NCI-H774 (cell line): ENCODE measurements at regions not wholly inside any gene's neighbourhood (a gene's known extent, or its start where the extent isn't known, plus 50 kb on each side); places are given as distances from the start of the nearest gene placed in this dataset.
"Not testable (repeated sequence)": the region's sequence is repeated elsewhere in the genome, so short reads cannot be mapped to it uniquely, and the experiment has no call there.

Experiments
- DNase-seq: peaks from one replicate; lab custom pipeline; 2025; lab: John Stamatoyannopoulos, UW

DNA sequence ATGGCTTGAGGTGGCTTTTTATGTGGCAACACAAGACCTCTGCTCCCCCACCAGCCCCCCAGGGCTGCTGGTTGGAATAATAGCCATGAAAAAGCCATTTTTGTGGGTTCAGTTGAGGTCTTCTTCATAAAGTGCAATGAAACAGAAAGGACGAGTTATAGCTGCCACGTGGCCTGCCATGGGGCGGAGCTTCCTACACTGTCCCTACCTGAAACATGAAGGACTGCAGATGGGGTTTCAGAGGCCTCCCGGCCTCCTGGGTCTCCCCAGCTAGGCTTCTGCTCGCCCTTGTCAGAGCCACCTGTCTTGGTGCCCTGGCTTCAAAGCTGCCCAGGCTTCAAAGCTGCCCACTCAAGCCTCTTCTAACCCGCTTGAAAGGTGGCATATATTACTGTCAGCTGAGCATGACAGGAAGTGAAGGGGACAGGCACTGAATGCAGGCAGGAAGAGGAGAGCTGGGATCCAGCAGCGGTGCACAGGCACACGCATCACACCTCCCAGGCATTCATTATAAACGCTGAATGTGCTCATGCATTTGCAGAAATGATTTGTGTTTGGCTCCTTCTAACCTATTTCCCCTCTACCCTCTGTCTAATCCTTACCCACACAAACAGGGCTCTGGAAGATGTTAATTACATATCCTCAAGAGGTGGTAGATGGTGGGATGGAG lies 245.9 kb upstream of the PODXL start:
- no peak for DNase-seq

DNA sequence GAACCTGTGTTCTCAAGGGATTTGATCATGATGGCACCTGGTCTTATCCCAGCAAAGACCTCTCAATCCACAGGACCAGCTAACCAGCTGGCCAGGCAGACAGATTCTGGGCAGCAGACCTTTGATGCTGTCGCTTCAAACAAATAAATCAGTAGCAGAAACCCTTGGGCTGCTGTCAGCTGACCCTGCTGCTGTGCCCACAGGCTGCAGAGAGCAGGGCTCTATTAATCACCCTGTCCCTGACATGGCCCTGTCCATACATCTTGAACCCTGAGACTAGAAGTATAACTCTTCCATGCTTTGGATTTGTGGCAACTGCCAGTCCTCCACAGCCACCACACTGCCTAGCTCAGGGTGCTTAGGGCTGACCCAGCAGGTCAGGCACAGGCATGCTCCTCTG lies 244.1 kb upstream of the PODXL start:
- DNase-seq = no peak

DNA sequence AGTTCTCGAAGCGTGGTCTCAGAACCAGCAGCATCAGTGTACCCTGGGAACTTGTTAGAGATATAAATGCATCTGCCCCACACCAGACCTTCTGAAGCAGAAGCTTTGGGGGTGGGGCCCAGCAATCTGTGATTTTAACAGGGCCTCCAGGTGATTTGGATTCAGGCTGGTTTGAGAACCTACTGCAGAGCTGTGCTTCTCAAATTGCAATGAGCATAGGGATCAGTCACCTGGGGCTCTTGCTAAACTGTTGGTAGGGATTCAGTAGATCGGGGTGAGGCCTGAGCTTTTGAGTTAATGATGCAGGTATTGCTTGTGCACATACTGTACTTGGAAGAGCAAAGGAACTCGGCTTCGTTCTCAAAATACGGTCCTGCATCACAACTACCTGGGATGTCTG lies 243.6 kb upstream of the PODXL start:
- DNase-seq = no peak

DNA sequence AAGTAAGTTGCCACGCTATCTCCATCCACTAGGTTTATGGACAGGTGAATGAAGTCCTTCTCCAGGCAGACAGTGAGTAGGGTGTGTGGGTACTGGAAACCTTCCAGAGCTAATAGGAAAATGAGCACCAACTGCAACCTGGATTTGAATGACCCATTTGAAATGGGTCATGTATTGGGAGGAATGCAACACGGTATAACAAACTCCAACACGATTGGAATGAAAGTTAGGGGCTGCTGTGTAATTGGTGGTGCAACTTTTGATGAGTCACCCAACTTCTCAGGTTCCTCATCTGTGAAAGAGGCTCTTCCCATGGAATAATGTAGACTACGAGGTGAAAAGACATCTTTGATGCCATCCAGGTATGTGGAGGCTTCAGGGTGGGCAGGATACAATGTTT lies 241.4 kb upstream of the PODXL start:
- DNase-seq = no peak

DNA sequence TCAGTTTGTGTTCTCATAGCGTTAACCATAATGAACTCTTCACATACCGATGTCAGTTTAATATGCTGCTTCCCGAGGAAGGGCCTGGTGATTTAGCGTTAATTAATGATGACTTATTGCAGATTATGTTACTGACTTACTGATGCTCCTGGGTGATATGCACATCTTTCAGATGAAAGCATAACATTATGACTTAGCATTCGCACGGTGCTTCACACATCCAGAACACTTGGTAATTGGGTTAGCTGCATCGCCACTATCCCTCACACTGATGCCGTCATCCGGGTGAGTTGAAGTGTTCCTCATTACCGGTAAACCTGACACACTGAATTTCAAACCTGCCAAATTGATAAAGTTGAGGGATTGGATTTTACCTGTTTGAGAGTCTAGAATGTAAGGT lies 239.0 kb upstream of the PODXL start:
- DNase-seq = no peak

DNA sequence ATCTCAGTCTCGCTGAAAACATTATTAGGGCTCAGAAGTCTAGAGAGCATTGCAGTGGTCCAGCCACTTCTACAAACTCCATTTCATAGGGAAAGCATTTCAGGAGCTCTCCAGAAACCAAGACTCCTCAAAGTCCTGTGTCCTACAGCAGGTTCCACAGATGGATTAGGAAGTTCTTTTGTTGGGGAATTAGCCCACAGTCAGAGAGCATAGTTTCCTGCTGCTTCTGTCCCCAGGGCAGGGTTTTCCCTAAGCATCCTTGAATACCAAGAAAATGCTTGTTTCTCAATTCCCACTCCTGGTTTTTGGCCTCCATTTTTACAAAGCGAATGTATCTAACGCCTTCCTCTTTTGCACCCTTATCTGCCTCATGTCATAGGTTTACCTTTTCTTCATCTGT lies 235.9 kb upstream of the PODXL start:
- DNase-seq = no peak

DNA sequence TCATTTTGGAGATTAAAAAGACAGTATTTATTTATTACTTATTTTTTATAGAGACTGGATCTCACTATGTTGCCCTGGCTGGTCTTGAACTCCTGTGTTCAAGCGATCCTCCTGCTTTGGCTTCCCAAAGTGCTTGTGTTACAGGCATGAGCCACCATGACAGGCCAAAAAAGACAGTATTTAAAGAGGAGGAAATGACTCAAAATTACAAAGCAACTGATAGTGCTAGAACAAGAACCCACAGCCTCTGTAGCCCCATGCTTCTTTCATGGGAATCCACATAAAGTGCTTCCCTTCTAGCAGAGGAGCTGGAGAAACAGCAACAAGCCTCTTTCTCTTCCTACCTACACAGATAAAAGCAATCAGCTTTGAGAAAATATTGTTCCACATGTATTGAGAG lies 230.7 kb upstream of the PODXL start:
- DNase-seq = no peak

DNA sequence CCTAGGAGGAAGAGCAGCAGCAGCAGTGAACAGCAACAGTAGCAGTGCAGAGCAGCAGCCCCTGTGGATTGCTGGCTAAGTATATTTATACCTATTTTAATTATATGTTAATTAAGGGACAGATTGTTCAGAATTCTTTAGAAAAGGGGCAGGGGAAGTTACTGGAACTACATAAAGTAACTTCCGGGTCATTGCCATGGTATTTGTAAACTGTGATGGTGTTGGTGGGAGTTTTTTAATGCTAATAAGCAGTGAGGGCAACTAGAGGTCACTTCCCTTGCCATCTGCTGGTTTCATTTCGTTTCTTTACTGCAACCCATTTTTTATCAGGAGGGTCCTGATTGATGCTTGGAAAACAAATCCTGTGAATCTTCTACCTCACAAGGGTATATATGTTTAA lies 229.8 kb upstream of the PODXL start:
- DNase-seq = no peak

DNA sequence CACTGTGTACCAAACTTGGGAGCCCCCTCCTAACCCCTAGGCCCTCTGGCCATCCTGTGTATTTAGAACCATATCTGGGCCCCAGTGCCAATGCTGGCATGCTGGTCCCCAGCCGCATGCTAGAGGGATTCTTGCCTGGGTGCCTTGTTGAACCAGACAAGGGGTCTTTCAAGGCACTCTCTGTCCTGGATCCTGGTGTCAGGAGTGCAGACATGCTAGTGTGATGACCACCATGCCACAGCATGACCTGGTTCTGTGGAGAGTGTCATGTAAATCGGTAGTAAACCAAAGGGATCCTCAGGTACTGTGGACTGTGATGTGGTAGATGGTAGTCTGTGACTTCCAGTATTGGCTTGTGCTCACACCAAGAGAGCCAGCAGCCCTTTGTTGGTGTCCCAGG lies 222.2 kb upstream of the PODXL start:
- no peak for DNase-seq

DNA sequence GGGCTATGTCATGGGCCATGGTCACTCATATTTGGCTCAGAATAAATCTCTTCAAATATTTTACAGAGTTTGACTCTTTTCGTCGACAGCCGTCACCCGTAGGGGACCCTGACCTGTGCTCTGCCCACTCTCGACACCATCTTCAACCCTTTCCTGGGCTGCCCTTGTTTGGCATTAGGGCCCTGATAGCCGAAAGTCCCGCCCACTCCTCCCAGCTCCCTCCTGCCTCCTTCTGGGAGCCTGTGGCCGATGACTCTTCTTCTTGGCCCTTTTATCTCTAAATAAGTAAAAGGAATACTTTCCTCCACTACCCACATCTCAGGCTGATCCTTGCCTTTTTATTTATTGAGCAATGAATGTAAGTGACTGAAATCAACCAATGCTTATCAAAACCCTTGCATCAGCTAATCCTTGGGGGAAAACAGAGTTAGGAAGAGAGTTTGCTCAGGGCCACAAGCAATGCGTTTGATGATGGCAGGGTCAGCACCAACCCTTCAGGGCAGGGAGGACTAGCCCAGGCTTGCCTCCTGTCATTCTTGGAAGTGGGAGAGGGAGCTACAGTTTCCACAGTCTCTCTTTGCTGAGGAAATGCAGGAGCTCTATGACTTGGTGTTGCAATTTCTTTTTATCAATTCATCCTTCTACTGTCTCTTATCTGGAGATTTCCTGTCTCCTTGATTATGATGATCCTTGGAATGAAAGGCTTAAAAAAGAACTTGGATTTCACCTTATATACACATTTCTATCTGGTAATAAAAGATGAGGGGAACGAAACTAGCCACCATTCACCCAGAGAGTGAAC lies 218.2 kb upstream of the PODXL start:
- no peak for DNase-seq

DNA sequence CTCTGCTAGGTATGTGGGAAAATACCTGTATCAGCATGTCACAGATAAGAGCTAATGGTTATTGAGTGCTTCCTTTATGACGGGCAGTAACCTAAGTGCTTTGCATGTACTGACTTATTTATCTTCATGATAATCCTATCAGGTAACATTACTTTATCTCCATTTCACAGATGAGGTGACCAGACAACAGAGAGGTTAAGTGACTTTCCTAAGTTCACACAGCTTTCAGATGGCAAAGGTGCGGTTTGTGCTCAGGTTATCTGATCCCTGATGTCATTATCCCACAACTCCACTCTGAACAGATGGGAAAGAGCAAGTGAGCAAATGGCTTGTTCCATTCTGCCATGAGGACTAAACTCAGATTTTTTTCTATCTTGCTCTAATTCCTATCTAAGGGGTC lies 217.0 kb upstream of the PODXL start:
- no peak for DNase-seq

DNA sequence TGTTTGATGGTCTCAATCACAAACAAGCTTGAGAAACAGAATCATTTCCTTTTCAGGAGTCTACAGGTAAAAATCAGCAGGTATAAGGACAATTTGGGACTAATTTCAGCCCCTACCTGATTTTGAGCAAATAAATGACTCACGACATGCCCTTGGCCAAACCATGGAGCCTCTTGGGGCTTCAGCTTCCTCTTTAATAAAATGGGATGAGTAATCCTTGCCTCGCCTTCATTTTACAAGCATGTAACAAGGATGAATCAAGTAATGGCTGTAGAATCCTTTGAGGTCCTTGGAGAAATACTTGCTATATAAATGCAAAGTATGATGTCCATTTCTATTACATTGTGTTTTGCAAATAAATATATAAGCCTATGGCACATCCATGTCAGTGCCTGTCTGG lies 212.8 kb upstream of the PODXL start:
- DNase-seq = no peak

DNA sequence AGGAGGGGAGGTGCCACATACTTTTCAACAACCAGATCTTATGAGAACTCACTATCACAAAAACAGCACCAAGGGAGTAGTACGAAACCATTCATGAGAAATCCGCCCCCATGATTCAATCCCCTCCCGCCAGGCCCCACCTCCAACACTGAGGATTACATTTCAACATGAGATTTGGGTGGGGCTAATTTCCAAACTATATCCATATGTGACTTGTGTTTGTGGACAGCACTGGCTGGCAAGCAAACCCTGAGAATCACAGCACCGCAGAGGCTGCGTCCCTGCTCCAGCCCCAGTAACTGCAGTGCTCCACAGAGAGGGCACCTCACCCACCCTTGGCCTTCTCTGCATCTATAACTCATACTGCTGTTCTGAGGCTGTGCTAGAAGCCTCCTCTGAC lies 211.2 kb upstream of the PODXL start:
- DNase-seq = no peak

DNA sequence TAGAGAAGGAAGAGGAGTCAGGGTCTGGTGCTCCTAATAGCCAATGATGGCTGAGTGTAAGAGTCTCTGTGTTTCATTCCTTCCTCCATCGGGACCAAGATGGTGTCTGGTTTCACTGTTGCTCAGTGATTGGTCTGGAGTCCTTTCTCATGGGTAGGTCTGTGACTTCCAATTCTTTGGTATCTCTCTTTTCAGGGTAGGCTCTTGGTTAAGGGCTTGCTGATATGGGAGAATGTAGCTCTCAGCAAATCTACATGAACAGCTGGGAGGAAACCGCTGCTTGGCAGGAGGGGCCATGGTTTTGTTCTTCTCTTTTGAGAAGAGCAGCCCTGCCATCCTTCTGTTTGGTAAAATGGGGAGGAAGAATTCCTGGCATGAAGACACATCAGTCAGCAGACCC lies 209.1 kb upstream of the PODXL start:
- no peak for DNase-seq

DNA sequence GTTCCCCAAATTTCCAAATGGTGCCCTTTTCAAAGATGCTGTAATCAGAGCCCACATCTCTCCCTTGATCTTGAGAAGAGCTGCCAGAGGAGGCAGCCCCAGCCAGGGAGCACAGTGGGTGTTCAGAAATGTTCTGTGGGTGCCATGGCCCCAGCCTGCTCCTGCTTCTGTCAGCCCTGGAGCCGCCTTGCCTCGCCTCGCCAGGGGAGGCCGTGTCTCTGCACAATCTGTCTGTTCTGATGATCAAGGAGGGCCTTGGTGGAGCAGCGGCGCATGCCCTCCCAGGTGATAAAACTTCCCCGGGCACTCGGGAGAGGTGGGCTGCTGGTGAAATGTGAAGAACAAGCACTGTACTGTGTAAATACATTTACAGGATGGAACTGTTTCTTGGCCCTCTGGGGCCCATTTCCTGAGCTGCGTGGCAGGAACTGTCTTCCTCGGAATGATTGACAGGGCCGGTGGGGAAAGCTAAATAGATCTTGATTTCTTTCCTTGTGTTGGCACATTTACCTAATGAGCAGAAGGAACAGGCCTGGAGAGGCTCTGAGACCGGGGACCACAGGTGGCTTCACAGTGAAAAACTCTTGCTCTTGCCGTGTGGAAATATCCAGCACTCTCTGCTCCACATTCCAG lies 207.8 kb upstream of the PODXL start:
- no peak for DNase-seq

DNA sequence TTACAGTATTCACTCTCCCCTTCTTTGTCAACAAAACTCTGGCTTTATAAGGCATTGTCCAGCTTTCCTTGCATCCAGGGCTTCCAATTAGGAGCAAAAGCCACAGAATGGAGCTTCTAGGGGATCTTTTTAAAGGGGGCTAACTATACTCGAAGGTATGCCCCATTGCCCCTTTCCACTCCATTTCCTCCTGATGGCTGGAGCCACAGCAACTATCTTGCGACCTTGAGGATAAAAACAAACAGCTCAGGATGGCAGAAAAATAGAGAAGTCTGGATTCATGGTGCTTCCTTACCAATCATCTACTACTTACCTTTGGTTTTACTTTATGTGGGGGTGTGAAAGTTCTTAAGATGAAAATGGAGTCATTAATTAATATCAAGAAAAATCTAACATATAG lies 206.3 kb upstream of the PODXL start:
- DNase-seq = no peak

DNA sequence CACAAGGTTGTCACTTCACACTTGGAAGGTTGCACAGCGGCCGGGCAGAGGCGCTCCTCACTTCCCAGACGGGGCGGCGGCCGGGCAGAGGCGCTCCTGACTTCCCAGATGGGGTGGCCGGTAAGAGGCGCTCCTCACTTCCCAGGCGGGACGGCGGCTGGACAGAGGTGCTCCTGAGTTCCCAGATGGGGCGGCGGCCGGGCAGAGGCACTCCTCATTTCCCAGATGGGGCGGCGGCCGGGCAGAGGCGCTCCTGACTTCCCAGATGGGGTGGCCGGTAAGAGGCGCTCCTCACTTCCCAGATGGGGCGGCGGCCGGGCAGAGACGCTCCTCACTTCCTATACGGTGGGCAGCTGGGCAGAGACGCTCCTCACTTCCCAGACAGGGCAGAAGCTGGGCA lies 199.4 kb upstream of the PODXL start:
- not testable (repeated sequence) for DNase-seq

DNA sequence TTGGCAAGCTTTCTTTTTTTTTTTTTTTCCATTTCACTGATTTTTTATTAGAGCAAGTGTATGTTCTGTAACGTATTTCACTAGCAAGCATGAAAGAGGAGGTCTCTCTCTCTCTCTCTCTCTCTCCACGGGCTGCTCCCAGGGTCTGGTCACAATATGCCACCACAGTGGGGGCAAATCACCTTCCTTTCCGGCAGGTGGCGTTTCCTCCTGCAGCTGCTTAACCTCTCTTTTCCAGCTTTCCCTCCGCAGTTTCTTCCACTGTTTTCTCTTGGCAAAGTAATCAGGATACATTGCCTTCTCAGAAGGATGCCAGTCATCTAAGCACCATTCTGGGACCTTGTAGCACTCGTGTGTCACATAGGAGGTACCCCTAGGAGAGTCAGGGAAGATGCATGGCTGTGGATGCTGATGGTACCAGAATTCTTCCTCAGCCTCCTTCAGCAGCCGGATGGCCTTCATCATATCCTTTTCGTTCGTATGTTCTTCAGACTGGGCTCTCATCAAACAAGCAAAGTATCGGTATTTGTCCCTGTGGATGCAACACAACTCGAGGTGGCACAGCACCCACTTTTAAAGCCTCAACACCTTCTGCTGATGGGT lies 197.3 kb upstream of the PODXL start:
- DNase-seq = no peak

DNA sequence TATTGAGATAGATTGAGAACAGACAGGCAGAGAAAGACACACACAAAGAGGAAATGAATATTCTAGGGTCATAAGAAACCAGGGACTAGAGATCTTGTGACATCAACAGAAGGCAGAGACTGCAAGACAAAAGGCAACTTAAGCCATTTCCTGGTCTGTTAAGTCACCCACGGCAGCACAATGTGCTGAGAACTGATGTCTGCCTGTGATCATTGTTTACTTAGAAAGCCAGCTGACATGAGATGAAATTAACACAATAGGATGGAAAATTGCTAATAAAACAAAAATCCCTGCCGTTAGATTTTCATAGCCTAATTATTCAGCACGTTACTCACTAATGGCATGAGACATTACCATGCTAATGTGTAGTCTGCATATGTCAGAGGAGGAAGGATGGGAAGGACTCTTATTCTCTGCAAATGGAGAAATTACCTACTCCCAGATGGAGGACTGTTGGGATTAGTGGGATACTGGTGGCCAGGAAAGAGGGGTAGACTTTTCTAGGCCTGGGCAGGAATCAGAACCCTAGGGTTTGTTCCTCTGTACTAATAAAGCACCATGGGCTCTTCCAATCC lies 191.3 kb upstream of the PODXL start:
- peak; percentile 34 for DNase-seq

DNA sequence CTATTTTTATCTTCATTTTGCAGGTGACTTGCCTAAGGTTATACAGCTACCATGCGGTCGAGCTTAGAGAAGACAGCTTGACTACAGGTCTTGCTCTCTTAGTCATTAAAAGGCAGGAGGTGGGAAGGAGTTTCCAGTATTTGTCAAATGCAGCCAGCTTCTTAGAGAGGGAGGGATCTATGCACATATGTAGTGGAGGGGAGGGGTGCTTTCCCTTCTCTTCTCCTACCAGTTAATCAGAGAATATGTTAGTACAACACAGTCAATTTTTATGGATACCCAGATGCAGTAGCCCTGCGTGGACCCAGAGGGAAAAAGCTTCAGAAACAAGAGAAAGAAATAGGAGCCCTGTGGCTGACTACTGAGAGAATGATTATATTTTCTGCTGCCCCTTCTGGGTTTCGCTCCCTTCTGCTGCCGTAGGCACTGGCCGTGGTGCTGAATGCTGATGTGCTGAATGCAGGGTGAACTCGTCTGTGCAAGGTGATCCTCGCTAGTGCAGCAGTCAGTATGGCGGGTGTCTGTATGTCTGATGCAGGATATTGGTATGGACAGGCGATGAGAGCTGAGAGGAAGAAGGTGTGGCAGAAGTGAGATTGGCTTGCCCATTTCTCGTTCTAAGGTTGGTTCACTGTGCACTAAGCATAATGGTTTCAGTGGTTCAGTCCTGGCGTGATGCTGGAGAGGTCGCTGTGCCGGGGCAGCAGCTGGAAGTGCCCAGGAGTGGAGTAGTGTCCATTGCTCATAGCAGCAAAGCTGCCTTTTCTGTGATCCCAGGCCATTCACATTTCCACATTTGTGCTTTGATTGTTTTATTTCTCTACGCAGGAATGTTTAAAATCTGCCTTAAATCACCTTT lies 189.2 kb upstream of the PODXL start:
- no peak for DNase-seq

DNA sequence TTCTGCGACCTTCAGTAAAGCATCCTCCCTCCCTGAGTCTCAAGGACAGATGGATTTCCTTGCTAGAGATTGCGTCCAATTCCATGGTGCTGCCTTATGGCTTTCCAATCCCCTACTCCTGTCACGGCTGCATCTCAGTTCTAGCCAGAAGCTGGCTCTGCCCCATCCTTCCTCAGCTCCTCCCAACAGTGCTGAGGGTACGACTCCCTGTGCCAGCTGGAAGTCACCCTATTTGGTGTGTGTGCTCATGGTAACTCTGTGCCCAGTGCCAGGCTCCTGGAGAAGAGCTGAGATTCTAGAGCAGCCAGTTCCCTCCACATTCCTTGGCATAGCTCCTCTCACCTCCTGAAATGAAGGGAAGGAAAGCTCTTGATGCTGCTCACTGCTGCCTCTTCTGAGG lies 185.0 kb upstream of the PODXL start:
- DNase-seq = no peak
